ENCODE measurements at regions not wholly inside any gene's neighbourhood (a gene's known extent, or its start where the extent isn't known, plus 50 kb on each side); places are given as distances from the start of the nearest gene placed in this dataset.
A peak's percentile ranks its signal among the peaks of the same experiment; 100 is the strongest.

DNA sequence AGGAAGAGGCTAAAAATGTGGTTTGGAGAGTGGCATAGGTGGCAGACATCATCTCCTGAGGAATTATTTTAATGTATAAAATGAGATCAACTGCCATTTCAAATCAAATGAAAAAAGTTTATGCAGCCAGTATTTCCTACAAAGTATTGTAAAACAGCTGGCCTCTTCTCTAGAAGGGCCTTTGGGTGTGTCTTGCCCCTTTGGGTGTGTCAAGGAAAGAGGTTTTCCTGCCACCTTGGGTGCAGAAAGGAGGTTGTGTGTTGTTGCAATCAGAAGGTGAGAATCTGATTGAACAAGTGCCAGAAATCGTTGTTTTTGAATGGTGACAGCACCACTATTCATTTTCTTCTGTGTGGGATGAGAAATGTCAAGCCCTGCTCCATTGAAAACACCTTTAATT lies 127.4 kb downstream of the RMI1 start:
- Histone ChIP-seq H3K4me3 (ENCODE audit: insufficient read depth, low read length) (no peak overlapping the region), H3K9me3 (ENCODE audit: low read depth, low read length) (no peaks in the 10 kb centered on the region), H4K20me1 (ENCODE audit: insufficient read depth, low read length) (no peaks in the 10 kb centered on the region), H3K36me3 (ENCODE audit: insufficient read depth, low read length) (no peaks in the 10 kb centered on the region), H3K27me3 (ENCODE audit: insufficient read depth, low read length) (no peaks in the 10 kb centered on the region), H3K27ac (ENCODE audit: low read depth, low read length) (no peak overlapping the region), H3K4me2 (ENCODE audit: insufficient read depth, low read length) (no peak overlapping the region), H3K4me1 (ENCODE audit: insufficient read depth, low read length) (no peaks in the 10 kb centered on the region), H3K79me2 (ENCODE audit: insufficient read depth, low read length) (no peaks in the 10 kb centered on the region), H2AFZ (ENCODE audit: low read length) (no peak overlapping the region)
- TF ChIP-seq, protein P1, sequence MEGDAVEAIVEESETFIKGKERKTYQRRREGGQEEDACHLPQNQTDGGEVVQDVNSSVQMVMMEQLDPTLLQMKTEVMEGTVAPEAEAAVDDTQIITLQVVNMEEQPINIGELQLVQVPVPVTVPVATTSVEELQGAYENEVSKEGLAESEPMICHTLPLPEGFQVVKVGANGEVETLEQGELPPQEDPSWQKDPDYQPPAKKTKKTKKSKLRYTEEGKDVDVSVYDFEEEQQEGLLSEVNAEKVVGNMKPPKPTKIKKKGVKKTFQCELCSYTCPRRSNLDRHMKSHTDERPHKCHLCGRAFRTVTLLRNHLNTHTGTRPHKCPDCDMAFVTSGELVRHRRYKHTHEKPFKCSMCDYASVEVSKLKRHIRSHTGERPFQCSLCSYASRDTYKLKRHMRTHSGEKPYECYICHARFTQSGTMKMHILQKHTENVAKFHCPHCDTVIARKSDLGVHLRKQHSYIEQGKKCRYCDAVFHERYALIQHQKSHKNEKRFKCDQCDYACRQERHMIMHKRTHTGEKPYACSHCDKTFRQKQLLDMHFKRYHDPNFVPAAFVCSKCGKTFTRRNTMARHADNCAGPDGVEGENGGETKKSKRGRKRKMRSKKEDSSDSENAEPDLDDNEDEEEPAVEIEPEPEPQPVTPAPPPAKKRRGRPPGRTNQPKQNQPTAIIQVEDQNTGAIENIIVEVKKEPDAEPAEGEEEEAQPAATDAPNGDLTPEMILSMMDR (IDR thresholded peaks at IDR 0.05; ENCODE audit: extremely low read depth, low read depth, low read length), result no peak
- DNase-seq (ENCODE audit: insufficient read length, low spot score, missing footprints), result no peak

DNA sequence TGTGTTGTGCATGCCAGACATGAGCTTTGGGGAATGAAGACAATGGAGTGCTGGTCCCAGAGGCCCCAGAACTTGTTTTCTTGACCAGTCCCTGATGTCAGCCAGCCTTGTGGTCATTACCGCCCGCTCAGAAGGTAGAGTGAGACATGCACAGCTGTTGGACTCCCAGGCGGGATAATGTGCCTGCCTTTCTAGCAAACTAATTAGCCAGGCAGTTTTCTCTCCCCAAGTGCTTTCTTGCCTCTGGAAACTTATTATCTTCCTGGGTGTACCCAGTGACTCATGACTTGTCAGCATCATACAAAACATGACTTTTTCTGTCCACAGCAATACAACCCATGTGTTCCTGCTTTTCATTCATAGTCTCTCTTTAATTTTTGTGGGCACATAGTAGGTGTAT lies 131.1 kb downstream of the RMI1 start:
- Histone ChIP-seq H2AFZ (ENCODE audit: low read length) (no peak overlapping the region), H4K20me1 (ENCODE audit: insufficient read depth, low read length) (no peaks in the 10 kb centered on the region), H3K4me1 (ENCODE audit: insufficient read depth, low read length) (no peaks in the 10 kb centered on the region), H3K79me2 (ENCODE audit: insufficient read depth, low read length) (no peaks in the 10 kb centered on the region), H3K9me3 (ENCODE audit: low read depth, low read length) (no peaks in the 10 kb centered on the region), H3K4me3 (ENCODE audit: insufficient read depth, low read length) (no peak overlapping the region), H3K36me3 (ENCODE audit: insufficient read depth, low read length) (no peaks in the 10 kb centered on the region), H3K4me2 (ENCODE audit: insufficient read depth, low read length) (no peak overlapping the region), H3K27ac (ENCODE audit: low read depth, low read length) (no peak overlapping the region), H3K27me3 (ENCODE audit: insufficient read depth, low read length) (no peaks in the 10 kb centered on the region)
- DNase-seq (ENCODE audit: insufficient read length, low spot score, missing footprints), result peak; percentile 36
- TF ChIP-seq, protein P1 (IDR thresholded peaks at IDR 0.05; ENCODE audit: extremely low read depth, low read depth, low read length), result no peak

DNA sequence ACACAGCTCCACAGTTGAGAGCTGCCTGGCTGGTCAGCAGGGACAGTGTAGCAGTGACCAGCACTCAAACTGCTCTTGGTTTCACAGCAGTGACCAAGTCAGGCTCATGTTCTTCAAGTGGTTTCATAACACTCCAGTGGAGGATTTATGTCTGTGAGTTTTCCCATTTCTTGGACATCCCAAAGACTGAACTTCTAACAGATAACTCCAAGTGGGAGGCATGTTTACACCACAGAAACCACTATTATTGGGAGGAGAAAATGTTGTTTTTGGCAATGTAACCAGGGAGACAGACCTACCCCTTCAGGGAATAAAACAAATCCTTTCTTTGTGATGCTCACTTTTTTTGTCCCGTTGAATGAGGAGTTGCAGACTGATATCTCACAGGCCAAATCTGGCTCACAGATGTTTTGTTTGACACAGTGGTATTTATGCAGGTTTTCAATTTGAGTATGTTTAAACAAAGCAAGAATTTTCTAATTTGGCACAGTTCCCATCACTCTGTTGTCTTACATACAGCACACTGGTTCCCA lies 141.5 kb downstream of the RMI1 start:
- Histone ChIP-seq H3K4me3 (ENCODE audit: insufficient read depth, low read length) (no peak overlapping the region), H2AFZ (ENCODE audit: low read length) (no peak overlapping the region), H3K27ac (ENCODE audit: low read depth, low read length) (no peak overlapping the region), H3K9me3 (ENCODE audit: low read depth, low read length) (no peaks in the 10 kb centered on the region), H3K27me3 (ENCODE audit: insufficient read depth, low read length) (no peaks in the 10 kb centered on the region), H4K20me1 (ENCODE audit: insufficient read depth, low read length) (no peaks in the 10 kb centered on the region), H3K79me2 (ENCODE audit: insufficient read depth, low read length) (no peaks in the 10 kb centered on the region), H3K4me2 (ENCODE audit: insufficient read depth, low read length) (no peak overlapping the region), H3K4me1 (ENCODE audit: insufficient read depth, low read length) (no peaks in the 10 kb centered on the region), H3K36me3 (ENCODE audit: insufficient read depth, low read length) (no peaks in the 10 kb centered on the region)
- TF ChIP-seq, protein P1 (IDR thresholded peaks at IDR 0.05; ENCODE audit: extremely low read depth, low read depth, low read length), result no peak
- no peak for DNase-seq (ENCODE audit: insufficient read length, low spot score, missing footprints)

GRCh38 chr9:84122572-84122971 lies 142.0 kb downstream of the RMI1 start:
- no peak overlapping the region for H3K27ac ChIP-seq (ENCODE audit: low read depth, low read length)
- no peaks in the 10 kb centered on the region for H3K27me3 ChIP-seq (ENCODE audit: insufficient read depth, low read length)
- TF ChIP-seq, protein P1 (IDR thresholded peaks at IDR 0.05; ENCODE audit: extremely low read depth, low read depth, low read length), result no peak
- no peak overlapping the region for H3K4me3 ChIP-seq (ENCODE audit: insufficient read depth, low read length)
- H3K9me3 ChIP-seq (ENCODE audit: low read depth, low read length), result no peaks in the 10 kb centered on the region
- H3K4me2 ChIP-seq (ENCODE audit: insufficient read depth, low read length), result no peak overlapping the region
- no peak overlapping the region for H2AFZ ChIP-seq (ENCODE audit: low read length)
- DNase-seq (ENCODE audit: insufficient read length, low spot score, missing footprints), result no peak
- H3K36me3 ChIP-seq (ENCODE audit: insufficient read depth, low read length), result no peaks in the 10 kb centered on the region
- H3K79me2 ChIP-seq (ENCODE audit: insufficient read depth, low read length), result no peaks in the 10 kb centered on the region
- no peaks in the 10 kb centered on the region for H3K4me1 ChIP-seq (ENCODE audit: insufficient read depth, low read length)
- H4K20me1 ChIP-seq (ENCODE audit: insufficient read depth, low read length), result no peaks in the 10 kb centered on the region

All from osteoblast (primary cell).